Eye (tissue), 1 donor: ENCODE measurements at regions not wholly inside any gene's neighbourhood (a gene's known extent, or its start where the extent isn't known, plus 50 kb on each side); places are given as distances from the start of the nearest gene placed in this dataset.

Source experiments
- DNase-seq: peaks from one replicate; pipeline ENCODE4 v3.0.0-alpha.2; 2015

DNA sequence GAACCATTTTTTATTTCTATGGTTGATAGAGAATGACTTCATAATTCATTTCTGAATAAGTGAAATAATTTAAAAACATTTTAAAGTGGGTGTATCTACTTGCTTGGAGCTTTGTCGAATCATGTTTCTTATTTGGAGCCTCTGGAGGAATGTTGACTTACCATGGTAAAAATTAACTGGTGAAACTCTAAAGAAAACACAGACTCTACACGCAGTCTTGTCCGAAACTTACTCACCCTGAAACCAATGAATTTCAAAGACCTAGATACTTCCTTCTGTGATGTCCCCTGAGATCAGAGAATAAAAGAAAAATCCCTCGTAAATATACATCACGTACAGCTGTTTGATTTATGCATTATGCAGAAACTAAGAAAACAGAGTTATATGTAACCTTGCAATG is 665.2 kb upstream of the NRXN1 start:
- DNase-seq: no peak

DNA sequence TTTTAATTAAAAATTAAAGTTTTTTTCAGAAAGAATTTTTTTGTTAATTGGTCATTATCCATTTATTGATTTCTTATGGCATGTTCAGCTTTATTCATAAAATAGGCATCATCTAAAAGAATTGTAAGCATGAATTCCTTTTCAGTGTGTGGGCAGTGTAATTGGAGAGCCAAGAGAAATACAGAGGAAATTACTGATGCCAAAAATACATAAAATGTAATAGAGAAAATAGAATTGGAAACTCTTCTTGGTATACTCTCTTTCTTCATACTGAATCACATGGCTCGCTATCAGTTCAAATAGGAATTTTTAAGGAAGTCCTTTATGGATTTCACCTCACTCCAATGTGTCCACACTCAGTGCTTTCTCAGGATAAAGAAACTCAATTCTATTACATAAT is 663.6 kb upstream of the NRXN1 start:
- no peak for DNase-seq

DNA sequence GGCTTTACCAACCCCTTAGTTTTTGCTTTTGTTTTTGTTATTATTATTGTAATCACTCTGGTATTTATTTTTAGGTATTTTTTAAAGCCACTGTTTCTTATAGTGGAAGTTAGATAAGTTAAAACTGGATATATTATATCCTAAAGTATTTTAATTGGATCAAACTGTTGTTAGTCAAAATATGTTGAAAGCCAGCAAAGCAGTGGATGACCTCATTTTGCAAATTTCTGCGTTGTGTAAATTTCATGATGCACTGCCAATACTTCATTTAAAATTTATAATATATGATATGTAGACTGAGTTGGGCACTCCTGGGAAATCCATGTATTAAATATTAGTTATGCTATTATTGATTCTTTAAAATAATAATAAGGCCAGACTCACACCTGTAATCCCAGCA is 661.7 kb upstream of the NRXN1 start:
- DNase-seq: peak; percentile 24

DNA sequence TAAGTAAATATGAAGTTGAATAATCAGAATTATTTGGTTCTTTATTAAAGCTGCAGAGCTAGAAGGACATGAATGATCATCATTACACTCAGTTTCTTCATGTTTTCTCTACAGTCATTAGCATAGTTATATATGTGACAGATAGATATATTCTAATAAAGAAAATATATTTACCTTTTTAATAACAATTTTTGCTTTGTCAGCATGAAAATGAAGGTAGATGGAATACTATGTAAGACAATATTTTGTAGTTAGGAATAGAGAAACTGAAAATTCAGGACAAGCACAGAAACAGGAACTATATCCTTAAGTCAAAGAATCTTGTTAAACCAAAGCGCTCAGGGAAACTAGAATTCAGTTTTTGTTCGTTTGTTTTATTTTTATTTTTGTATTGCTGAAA is 649.9 kb upstream of the NRXN1 start:
- no peak for DNase-seq

DNA sequence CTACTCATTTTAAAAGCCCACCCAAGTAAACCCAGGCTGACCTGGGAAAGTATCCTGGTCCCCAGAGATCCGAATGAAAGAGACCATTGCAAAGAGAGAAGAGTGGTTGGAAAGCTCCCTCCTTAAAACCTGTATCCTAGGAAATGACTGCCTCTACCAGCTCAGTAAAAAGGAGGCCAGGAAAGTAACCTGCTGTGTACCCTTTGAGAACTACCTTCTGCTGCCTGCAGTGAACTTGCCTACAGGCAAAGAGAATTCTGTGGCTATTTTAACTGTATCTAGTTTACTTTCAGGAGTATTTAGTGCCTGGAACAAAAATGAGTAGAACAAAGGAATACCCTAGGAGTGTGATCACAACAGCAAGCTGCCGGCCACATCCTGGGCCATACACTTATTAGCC is 641.7 kb upstream of the NRXN1 start:
- DNase-seq: no peak

DNA sequence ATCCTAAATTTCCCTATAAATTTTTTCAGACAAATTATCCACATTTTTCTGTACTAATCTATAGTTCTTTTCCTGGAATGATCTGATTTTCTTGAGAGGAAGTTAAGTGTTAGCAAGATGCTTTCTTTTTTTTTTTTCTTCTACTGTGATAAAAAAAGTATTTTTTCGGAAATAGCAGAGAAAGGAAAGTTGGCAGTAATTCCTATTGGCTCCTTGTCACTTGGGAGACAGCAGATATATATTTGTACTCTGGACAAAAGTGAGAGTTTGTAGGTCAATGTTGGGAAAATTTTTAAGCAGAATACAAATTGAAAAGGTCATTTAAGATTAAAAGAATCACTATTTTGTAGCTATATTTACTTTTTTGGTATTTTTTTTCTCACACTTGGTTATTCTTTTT is 635.7 kb upstream of the NRXN1 start:
- DNase-seq: no peak

DNA sequence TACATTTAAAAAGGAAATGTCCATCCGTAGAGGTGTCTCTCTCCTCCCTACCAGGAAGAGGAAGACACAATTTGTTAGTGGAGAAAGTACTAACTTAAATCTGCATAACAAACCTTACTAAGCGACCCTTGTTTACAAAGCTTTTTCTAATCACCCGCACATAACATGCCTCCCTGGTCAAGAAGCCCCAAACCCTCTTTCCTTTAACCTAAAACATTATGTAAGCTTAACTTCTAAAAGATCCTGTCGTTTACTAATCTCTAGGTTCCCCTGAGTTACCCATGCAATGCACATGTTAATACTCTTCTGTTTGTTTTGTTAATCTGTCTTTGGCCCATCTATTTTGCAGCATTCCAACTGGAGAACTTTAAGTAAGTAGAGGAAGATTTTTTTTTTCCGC is 630.3 kb upstream of the NRXN1 start:
- DNase-seq: no peak

DNA sequence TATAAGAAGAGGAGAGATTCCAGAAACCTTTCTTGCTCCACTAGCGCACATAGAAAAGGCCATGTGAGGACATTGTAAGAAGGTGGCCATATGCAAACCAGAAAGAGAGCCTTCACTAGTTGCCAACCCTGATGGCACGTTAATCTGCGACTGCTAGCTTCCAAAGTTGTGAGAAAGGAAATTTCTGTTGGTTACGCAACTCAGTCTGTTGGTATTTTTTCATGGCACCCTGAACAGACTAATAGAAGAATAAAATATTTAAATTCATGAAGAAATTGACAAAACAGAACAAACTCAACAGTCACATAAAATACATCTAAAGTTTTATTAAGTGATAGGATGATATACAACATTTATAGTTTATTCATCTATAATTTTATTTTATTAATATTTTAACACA is 625.9 kb upstream of the NRXN1 start:
- DNase-seq: no peak

DNA sequence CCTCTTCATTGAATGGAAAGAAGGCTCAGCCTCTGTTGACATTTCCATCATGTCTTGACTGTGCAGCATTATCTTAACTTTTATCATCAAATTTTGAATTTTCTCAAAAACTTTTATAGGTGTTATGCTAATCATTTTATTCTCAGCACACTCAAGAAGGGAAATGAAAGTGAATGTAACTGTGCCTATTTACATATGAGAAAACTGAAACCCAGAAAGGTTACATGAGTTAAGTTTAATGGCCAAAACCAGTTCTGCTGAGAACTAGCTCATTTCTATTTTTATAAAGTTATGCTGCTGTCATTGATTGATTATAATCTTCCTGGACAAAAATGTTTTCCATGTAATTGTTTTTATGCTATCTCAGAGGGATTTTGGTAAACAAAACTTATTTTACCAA is 618.8 kb upstream of the NRXN1 start:
- DNase-seq: no peak

DNA sequence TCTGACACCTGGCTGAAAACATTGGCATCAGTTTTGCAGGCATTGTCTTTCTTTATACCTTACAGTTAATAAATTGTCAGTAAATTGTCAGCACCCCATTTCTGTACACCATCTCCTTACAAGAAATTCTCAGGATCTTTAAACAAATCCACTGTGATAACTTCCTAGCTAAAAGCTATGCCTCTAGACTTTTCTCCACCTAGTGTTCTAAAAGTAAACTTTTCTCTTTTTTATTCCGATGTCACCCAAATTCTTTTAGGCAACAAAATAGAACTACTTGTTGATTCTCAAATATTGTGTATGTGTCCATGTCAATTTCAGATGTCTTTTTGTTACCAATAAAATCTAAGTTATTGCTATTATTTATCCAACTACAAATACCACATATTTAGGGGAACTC is 617.4 kb upstream of the NRXN1 start:
- no peak for DNase-seq

DNA sequence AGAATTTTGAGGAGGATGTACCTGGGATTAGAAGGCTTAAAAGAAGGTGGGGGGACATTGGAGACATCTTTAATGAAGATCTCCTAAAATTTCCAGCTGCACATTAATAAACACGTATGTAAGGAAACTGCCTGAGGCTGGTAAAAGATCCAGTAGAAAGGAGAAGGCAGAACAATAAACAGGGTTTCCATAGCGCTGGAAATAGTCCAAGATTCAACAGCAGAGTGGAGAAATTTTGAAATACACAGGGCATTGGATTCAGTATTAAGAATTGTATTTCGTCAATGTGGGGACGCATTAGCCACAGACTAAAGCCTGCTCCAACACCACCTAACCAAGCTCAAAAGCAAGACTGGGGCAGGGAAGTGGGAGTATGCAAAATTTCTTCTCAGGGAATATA is 606.9 kb upstream of the NRXN1 start:
- DNase-seq: peak; percentile 25

DNA sequence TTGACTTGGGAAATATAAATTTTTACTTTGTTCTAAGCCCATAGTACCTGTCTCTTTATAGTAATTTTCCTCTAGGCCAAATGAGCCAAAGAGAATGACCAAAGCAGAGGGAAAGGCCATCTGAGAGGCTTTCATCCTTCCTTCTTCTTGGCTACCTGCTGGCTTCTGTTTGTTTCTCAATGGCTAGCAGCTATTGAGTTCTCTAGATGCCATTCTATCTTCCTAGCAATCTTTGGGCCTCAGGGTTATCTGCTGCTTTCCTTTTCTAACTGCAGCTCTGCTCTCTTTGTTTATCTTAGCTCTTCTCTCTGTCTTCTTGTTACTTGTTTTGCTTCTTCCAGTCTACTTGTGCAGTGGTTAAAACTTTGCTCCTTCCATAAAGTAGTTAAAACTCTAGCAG is 601.1 kb upstream of the NRXN1 start:
- no peak for DNase-seq

DNA sequence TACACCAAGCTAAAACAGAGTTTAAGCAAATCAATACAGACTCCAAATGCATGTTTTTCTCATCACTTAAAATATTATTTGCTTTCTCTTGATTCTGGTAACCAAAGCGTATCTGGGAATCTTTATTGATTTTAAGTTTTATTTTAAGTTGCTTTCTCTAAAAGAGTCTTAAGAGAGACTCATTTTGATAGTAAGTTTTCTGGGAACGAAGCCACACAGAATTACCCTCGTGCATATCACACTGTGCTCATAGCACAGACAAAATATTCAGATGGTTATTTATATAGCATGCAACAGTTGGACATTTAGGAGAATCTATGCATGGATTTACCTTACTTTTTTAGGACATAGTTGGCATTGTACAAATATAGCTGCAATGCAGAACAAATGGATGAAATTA is 597.5 kb upstream of the NRXN1 start:
- DNase-seq: peak; percentile 17

DNA sequence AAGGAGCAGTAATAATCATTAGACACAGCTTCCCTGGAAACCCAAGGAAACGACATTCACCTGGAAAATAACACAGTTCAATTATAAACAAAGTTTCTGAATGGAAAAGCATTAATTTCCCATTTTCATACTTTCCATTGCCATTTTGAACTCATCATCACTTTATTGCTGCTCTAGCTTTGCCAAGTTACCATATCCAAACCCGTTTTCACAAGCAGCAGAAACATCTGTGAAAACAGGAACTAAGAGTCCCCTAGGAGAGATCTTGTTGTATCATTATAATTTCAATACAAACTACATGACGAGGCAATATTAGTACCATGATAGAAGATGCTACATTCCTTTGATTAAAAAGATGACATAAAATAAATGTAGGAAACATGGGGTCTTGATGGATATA is 597.0 kb upstream of the NRXN1 start:
- no peak for DNase-seq

DNA sequence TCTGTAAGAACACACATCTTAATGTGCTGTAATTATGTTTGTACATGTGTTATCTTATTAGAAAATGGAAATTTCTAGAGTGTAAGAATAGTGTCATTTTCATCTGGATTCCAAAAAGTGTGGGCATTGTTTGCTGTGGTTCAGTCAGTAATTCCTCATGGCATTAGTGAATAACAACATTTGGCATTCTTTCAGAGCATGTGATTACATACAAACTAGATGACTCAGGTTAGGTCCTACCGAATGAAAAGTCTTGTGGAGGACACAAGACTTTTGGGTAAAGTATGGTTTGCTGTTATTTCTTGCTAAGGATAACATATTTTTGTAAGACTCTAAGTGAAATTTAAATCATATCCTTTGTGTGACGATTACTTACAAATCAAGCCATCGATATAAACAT is 593.1 kb upstream of the NRXN1 start:
- DNase-seq: no peak

DNA sequence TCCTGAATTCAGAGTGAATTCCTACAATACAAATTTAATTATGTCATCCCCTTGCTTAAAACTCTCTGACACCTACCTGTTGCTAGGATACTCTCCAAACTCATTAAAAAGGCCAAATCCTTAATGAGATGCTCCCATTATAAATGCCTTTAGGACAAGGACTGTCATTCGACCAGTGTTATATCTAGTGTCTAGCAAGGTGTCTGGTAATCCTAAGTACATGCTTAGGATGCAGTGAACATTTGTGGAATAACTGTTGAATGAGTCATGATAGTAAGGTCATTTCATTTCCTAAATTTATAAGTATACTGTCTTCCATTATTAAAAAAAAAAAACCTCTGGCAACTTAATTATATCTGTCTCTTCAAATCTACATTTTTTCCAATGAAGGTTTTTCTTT is 588.9 kb upstream of the NRXN1 start:
- no peak for DNase-seq

DNA sequence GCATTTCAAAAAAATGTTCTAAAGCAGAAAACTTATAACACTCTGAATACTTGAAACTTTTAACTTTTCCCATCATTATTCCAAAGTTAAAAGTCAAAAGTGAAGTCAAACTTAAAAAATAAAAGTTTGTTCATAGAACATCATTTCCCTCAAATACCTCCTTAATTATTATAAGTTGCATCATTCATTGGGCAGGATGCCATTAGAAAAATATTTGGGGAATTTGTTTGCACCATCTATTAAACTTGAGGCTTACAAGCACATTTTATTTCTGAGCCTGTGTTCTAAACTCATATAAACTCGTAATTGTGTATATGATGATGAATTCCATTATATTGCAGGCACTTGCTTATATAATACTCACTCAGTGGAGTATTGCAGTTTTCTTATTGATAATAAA is 588.0 kb upstream of the NRXN1 start:
- DNase-seq: no peak

DNA sequence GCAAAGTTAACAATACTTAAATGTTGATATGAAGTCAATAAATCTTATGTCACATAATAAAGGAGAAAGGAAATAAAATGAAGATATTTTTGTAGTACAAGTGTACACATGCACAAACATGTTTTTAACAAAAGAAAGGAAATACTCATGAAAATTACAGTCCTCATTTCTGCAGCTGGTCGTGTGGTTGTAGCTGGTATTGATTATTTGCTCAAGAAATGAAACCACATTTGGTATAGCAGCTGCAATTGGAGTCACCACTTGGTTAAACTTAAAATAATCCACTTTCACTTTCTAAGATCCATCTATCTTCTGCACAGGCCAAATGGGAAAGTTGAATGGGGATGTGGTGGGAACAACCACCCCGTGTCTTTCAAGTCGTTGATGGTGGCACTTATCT is 580.5 kb upstream of the NRXN1 start:
- DNase-seq: no peak

DNA sequence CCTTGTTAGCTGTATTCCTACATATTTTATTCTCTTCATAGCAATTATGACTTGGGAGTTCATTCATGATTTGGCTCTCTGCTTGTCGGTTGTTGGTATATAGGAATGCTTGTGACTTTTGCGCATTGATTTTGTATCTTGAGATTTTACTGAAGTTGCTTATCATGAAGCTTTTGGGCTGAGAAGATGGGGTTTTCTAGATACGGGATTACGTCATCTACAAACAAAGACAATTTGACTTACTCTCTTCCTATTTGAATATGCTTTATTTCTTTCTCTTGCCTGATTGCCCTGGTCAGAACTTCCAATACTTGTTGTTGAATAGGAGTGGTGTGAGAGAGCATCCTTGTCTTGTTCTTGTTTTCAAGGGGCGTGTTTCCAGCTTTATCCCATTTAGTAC is 569.8 kb upstream of the NRXN1 start:
- no peak for DNase-seq

DNA sequence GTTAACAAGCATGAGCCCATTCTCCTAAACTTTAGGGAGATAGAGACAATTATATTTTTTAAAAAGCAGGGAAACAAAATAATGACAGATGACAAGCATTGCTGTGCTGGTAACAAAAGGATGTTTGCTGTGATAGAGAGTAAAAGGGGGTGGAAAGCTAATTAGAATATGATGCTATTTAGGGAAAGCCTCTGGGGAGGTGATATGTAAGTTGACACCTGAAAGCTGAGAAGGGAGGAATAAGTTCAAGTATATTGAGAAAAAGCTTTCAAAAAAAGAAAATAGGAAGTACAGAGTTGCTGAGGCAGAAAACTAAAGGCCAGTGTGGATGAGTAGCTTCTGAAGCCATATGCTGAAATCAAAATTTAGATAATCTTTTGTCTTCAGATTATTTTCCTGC is 565.2 kb upstream of the NRXN1 start:
- DNase-seq: no peak

DNA sequence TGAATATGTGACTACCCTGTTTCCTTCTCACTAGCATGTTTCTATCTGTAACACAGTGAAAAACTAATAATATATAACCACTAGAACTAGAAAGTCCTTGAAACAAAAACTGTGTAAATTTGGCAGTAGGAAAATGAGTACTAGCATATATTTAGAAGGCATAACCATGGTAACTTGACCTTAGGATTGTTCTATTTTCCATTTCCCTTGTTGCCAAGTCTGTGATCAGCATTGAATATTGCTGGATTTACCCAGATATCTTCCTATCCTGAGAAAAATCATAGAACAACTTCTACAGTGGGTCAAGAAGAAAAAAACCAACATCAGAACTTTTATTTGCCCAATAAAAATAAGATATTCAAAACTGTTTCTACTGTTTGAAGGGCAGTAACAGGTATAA is 563.9 kb upstream of the NRXN1 start:
- DNase-seq: no peak

DNA sequence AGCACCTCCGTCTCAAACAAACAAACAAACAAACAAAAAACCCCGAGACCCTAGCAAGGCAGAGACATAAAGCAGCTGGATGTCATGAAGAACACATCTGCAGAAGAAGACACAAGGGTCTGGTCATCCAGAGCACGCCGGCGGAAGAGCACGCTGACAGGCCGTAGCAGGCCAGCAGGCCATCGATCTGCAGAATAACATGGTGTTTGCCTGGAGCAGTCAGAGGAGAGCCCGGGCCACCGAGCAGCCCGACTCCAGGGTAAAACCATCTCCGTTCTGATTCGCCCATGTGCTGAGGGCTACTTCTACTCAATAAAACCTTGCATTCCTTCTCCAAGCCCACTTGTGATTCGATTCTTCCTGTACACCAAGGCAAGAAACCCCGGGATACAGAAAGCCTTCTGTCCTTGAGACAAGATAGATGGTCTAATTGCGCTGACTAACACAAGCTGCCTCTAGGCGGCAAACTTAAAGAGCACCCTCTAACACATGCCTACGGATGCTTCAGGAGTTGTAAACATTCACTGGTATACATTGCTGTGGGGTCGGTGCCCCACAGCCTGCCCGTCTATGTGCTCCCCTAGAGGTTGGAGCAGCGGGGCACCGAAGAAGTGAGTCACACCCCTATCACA is 549.8 kb upstream of the NRXN1 start:
- DNase-seq: no peak

DNA sequence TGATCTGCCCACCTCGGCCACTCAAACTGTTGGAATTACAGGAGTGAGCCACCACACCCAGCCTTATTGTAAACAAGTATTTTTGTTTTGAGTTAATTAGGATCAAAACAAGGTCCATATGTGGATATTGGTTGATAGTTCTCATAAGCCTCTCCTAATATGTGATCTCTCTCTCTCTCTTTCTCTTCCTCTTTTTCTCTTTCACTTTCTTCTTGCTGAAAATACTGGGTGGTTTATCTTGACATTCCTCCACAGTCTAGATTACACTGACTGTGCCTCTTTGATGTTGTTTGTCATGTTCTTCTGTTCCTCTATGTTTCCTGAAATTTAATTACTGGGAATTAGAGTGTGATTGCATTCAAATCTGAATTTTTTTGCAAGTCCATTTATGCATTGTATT is 547.5 kb upstream of the NRXN1 start:
- no peak for DNase-seq

DNA sequence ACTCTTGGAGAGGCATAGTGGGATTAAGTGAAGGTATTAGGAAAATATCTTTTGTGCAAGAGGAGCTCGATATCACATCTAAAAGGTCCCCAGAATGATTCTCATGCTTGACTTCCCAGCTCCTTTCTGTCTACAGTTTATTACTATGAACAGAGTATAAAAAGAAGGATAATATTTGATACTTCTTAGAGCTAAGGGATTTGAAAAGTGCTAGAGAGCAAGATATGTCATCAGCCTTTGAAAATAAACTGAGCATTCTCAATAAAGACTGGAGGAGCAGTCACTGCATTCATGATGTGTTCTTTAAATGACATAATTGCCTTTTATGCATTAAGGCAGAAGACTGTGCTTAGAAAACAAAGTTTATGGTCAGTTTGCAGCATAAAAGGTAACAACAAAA is 543.2 kb upstream of the NRXN1 start:
- DNase-seq: no peak

DNA sequence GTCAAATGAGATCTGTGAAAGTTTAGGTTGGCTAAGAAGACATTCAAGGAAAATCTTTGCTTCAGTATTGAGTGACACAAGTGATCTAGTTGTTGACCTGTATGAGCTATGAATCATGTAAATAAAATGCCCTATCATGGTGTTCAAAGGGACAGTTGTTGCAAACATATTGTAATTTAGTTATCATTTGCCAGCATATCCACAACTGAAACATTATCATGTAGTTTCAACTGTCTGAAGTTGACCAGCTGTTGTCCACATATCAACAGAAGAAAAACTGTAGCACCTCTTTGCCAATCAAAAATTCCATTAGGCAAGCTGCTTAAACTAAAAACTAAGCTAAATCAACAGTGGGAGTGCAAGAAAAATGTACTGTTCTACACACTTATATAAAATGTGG is 527.1 kb upstream of the NRXN1 start:
- DNase-seq: no peak

DNA sequence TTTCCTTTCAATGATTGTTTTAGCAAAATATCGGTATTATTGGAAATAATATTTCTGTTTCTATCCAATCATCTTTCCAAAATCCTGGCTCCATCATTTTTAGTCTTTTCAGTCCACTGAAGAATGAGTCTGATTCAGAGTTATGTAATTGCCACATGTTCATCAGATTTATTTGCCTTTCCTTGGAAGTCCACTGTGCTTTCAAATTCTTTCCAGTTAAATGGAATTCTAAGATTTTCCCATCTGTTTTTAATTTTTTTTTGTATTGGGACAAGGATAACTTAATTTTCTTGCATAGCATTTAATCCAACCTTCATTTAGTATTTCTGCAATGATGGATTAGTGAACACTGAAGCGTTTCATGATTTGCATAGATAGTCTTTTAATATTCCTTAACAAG is 521.5 kb upstream of the NRXN1 start:
- DNase-seq: no peak
